GM23338 (cell line): ENCODE measurements at regions not wholly inside any gene's neighbourhood (a gene's known extent, or its start where the extent isn't known, plus 50 kb on each side); places are given as distances from the start of the nearest gene placed in this dataset.

Experiments
- ATAC-seq: fragments of 200-7000 bp; cut with Tn5 transposase; 3 replicates; pipeline ENCODE4 v1.9.1; 2020
- DNase-seq: peaks from one replicate; pipeline ENCODE4 v3.0.0-alpha.2; 2015; ENCODE audit warnings: low spot score
- H2AFZ ChIP-seq: fragments of 200-600 bp; sonication (generic); 2 replicates; pipeline ENCODE4 v1.8.0; 2016; ENCODE audit warnings: antibody characterized with exemption, mild to moderate bottlenecking, moderate library complexity
- H3F3A ChIP-seq: fragments of 200-600 bp; sonication (generic); replicated peaks from 2 replicates; pipeline ENCODE4 v1.8.0; 2017; ENCODE audit warnings: antibody characterized with exemption, mixed run types, low read depth
- H3K27ac ChIP-seq: fragments of 200-600 bp; sonication (generic); 2 replicates; pipeline ENCODE4 v1.6.1; 2016; ENCODE audit warnings: low read depth
- H3K27me3 ChIP-seq: fragments of 200-600 bp; sonication (generic); 2 replicates; pipeline ENCODE4 v1.8.0; 2016; ENCODE audit warnings: mild to moderate bottlenecking, mixed run types, moderate library complexity; ENCODE audit not compliant: insufficient read depth
- H3K36me3 ChIP-seq: fragments of 200-600 bp; sonication (generic); 2 replicates; pipeline ENCODE4 v1.8.0; 2016; ENCODE audit warnings: mild to moderate bottlenecking; ENCODE audit not compliant: insufficient read depth
- H3K4me1 ChIP-seq: fragments of 200-600 bp; sonication (generic); 2 replicates; pipeline ENCODE4 v1.8.0; 2016; ENCODE audit warnings: mild to moderate bottlenecking, moderate library complexity; ENCODE audit not compliant: insufficient read depth
- H3K4me2 ChIP-seq: fragments of 200-600 bp; sonication (generic); 2 replicates; pipeline ENCODE4 v1.7.1; 2017; ENCODE audit warnings: mixed run types
- H3K4me3 ChIP-seq: fragments of 200-600 bp; sonication (generic); 2 replicates; pipeline ENCODE4 v1.6.1; 2016; ENCODE audit warnings: mixed run types
- H3K79me2 ChIP-seq: fragments of 200-600 bp; sonication (generic); replicated peaks from 2 replicates; pipeline ENCODE4 v1.8.0; 2017; ENCODE audit warnings: mild to moderate bottlenecking; ENCODE audit not compliant: insufficient read depth
- H3K9me2 ChIP-seq: fragments of 200-600 bp; sonication (generic); 2 replicates; pipeline ENCODE4 v1.8.0; 2017; ENCODE audit not compliant: insufficient read depth
- H4K20me1 ChIP-seq: fragments of 200-600 bp; sonication (generic); replicated peaks from 2 replicates; pipeline ENCODE4 v1.8.0; 2017; ENCODE audit warnings: mild to moderate bottlenecking; ENCODE audit not compliant: insufficient read depth
- H3K27ac Mint-ChIP-seq: 2 replicates; pipeline ENCODE4 v1.8.0; 2020; ENCODE audit warnings: inconsistent platforms, mild to moderate bottlenecking, moderate library complexity, mixed read lengths
- H3K27me3 Mint-ChIP-seq: 3 replicates; pipeline ENCODE4 v1.8.0; 2022; ENCODE audit warnings: low read depth, mild to moderate bottlenecking, moderate library complexity, mixed read lengths, inconsistent platforms; ENCODE audit not compliant: insufficient read depth, poor library complexity
- H3K36me3 Mint-ChIP-seq: 3 replicates; pipeline ENCODE4 v1.8.0; 2021; ENCODE audit warnings: low read depth, mild to moderate bottlenecking, inconsistent platforms, moderate library complexity, mixed read lengths
- H3K4me1 Mint-ChIP-seq: 3 replicates; pipeline ENCODE4 v1.8.0; 2020; ENCODE audit warnings: mild to moderate bottlenecking, inconsistent platforms, mixed read lengths
- H3K4me3 Mint-ChIP-seq: 3 replicates; pipeline ENCODE4 v1.8.0; 2021; ENCODE audit warnings: moderate library complexity, mild to moderate bottlenecking, inconsistent platforms, mixed read lengths
- H3K9me3 Mint-ChIP-seq: 3 replicates; pipeline ENCODE4 v1.8.0; 2020; ENCODE audit warnings: moderate library complexity, mild to moderate bottlenecking, inconsistent platforms, mixed read lengths
- CTCF ChIP-seq, 2 experiments: fragments of 200-600 bp in 1 of 2; sonication (generic) in 1 of 2; conservative IDR thresholded peaks; 2 replicates each; pipeline versions ENCODE4 v1.5.1 to v1.6.1; 2016 to 2017; ENCODE audit warnings: antibody characterized with exemption in 2 of 2, low read depth in 2 of 2, mild to moderate bottlenecking in 2 of 2, moderate library complexity in 1 of 2
- ETS1 ChIP-seq: IDR thresholded peaks from 2 replicates; pipeline ENCODE4 v1.6.1; 2016; ENCODE audit warnings: antibody characterized with exemption
- EZH2 ChIP-seq: fragments of 200-600 bp; sonication (generic); IDR thresholded peaks from one replicate; pipeline ENCODE4 v1.8.0; 2017; ENCODE audit warnings: antibody characterized with exemption, mild to moderate bottlenecking, low read depth; ENCODE audit not compliant: unreplicated experiment
- POLR2AphosphoS5 ChIP-seq: IDR thresholded peaks from 2 replicates; pipeline ENCODE4 v1.6.1; 2016; ENCODE audit warnings: antibody characterized with exemption, low read depth
- REST ChIP-seq: IDR thresholded peaks from one replicate; pipeline ENCODE4 v1.6.1; 2018; ENCODE audit warnings: antibody characterized with exemption; ENCODE audit not compliant: unreplicated experiment
- ZNF114 ChIP-seq: fragments of 250-450 bp; sonication (Bioruptor Pico); IDR thresholded peaks from 2 replicates; pipeline ENCODE4 v1.5.0; 2020; ENCODE audit warnings: mild to moderate bottlenecking, moderate library complexity
- ZNF331 ChIP-seq: fragments of 250-450 bp; sonication (Bioruptor Pico); IDR thresholded peaks from 2 replicates; pipeline ENCODE4 v1.5.0; 2020; ENCODE audit warnings: low read depth, mild to moderate bottlenecking, moderate library complexity

DNA sequence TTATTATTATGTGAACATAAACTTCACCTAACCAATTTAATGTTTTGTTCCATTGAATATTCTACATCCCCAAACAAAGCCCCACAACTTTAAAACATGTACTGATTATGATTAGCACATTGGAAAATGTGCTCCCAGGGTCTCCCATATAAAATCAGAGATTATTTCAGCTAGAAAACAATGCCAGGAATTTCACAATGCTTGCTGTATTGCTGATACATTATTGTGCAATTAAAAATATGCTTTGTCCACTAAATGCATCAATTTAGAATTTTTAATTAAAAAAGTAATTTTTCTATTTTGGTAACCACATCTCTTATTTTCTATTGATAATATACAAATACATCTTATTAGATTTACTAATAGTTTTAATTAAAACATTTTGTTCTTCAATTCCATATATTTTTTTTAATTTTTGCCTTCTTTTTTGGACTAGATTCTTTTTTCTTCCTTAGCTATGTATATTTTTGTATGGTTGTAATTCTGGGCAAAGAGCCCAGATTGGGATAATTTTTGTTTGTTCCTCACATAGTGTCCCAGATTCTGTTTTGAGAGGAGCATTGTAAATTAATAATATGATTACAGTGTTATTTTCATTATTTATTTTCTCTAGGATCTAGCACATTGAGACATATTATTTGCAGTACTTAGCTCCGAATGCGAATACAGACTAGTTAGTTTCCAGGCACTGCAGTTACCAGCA lies 241.5 kb upstream of the CDH18 start:
- no peak overlapping the region for H2AFZ ChIP-seq

More for the DNA sequence above, 241.5 kb upstream of the CDH18 start:
- no peaks in the 10 kb centered on the region for H3F3A ChIP-seq
- H4K20me1 ChIP-seq: no peaks in the 10 kb centered on the region
- no peak overlapping the region for H3K27ac ChIP-seq
- no peak for DNase-seq
- TF ChIP-seq POLR2AphosphoS5 (no peak), EZH2 (no peak), ETS1 (no peak), REST (no peak), ZNF331 (CRISPR knock-in tag) (no peak), CTCF (conservative IDR thresholded peaks at IDR 0.05; ENCODE audit: low read depth in 2 of 2) (no peak), ZNF114 (CRISPR knock-in tag) (no peak)
- ATAC-seq: no peak
- no peaks in the 10 kb centered on the region for H3K9me3 Mint-ChIP-seq
- H3K4me3 Mint-ChIP-seq: no peak overlapping the region
- no peak overlapping the region for H3K4me2 ChIP-seq
- no peak overlapping the region for H3K27ac Mint-ChIP-seq
- H3K4me3 ChIP-seq: no peak overlapping the region
- H3K36me3 ChIP-seq: no peaks in the 10 kb centered on the region
- H3K27me3 Mint-ChIP-seq: no peaks in the 10 kb centered on the region
- H3K4me1 Mint-ChIP-seq: 0 out of 3 replicates have a peak, but pooled peaks cover 4% of the 10 kb centered on the region
- H3K27me3 ChIP-seq: no peaks in the 10 kb centered on the region
- no peaks in the 10 kb centered on the region for H3K9me2 ChIP-seq
- no peaks in the 10 kb centered on the region for H3K36me3 Mint-ChIP-seq
- no peaks in the 10 kb centered on the region for H3K4me1 ChIP-seq
- H3K79me2 ChIP-seq: no peaks in the 10 kb centered on the region
